MM.1S (cell line): ENCODE measurements at regions not wholly inside any gene's neighbourhood (a gene's known extent, or its start where the extent isn't known, plus 50 kb on each side); places are given as distances from the start of the nearest gene placed in this dataset.

Source experiments
- CTCF ChIP-seq: fragments of 300-600 bp; sonication (generic); IDR thresholded peaks from 2 replicates; pipeline ENCODE4 v1.5.1; 2016; ENCODE audit warnings: antibody characterized with exemption, low read length, mixed read lengths
- EZH2 ChIP-seq: fragments of 300-600 bp; sonication (generic); optimal IDR thresholded peaks from 2 replicates; pipeline ENCODE3; 2017; ENCODE audit warnings: low read depth, mild to moderate bottlenecking, antibody characterized with exemption, low read length, mixed read lengths
- EZH2phosphoT487 ChIP-seq: fragments of 300-600 bp; sonication (generic); IDR thresholded peaks from 2 replicates; pipeline ENCODE4 v1.6.1; 2018; ENCODE audit warnings: antibody characterized with exemption, low read length

- TF ChIP-seq CTCF (no peak), EZH2 (no peak), EZH2phosphoT487 (no peak)
Observed at GRCh38 chr5:64050296-64050695, 88.1 kb upstream of the HTR1A start.
